HepG2 (cell line): ENCODE measurements at regions not wholly inside any gene's neighbourhood (a gene's known extent, or its start where the extent isn't known, plus 50 kb on each side); places are given as distances from the start of the nearest gene placed in this dataset.

Experiments
- ATAC-seq: fragments of 200-7000 bp; cut with Tn5 transposase; 3 replicates; pipeline ENCODE4 v1.9.1; 2020; ENCODE audit warnings: mild to moderate bottlenecking, moderate library complexity
- BruUV-seq: library from RNA; stranded (reverse); fragments of 400-500 nt; replicated peaks from 2 replicates; lab custom pipeline; 2021; lab: Mats Ljungman, UMichigan
- CTCF ChIA-PET: fragments of 300-600 bp; formaldehyde crosslinking; extraction: SDS; loops from one replicate; lab custom pipeline; 2021; ENCODE audit warnings: low total read pairs, inconsistent platforms, low intra/inter-chr PET ratio; lab: Yijun Ruan, JAX
- POLR2A ChIA-PET: fragments of 350-600 bp; sonication (Branson Sonifier 250); formaldehyde crosslinking; loops from one replicate; lab custom pipeline; 2020; ENCODE audit warnings: antibody characterized with exemption, inconsistent platforms; lab: Yijun Ruan, JAX
- DNase-seq: peaks from one replicate; pipeline ENCODE4 v3.0.0-alpha.2; 2015; ENCODE audit warnings: low spot score
- FAIRE-seq: peaks from 3 replicates; lab custom pipeline; 2011; peaks lifted over from hg19 to GRCh38; lab: Jason Lieb, UNC
- H2AFZ ChIP-seq: one replicate; pipeline ENCODE4 v1.6.1; 2011; ENCODE audit warnings: low read length, inconsistent platforms
- H3K27ac ChIP-seq: fragments of 300-600 bp; 3 replicates; pipeline ENCODE4 v1.8.0; 2011; ENCODE audit warnings: mixed run types, mild to moderate bottlenecking, mixed read lengths, low read length, inconsistent platforms; ENCODE audit not compliant: insufficient read depth; ENCODE audit errors: extremely low read length
- H3K27me3 ChIP-seq, 2 experiments: fragments of 200-600 bp in 1 of 2; 2 replicates in 1 of 2; 3 replicates in 1 of 2; pipeline versions ENCODE4 v1.6.0 to v1.8.0; 2011; ENCODE audit warnings: low read length in 2 of 2, mild to moderate bottlenecking in 2 of 2, moderate library complexity in 2 of 2, inconsistent platforms in 1 of 2; ENCODE audit not compliant: insufficient read depth in 2 of 2, control insufficient read depth in 1 of 2
- H3K36me3 ChIP-seq, 2 experiments: fragments of 200-600 bp in 1 of 2; replicated peaks in 1 of 2; 2 replicates in 1 of 2; 3 replicates in 1 of 2; pipeline versions ENCODE4 v1.5.1 to v1.8.0; 2011; ENCODE audit warnings: low read length in 2 of 2, inconsistent platforms in 1 of 2; ENCODE audit not compliant: insufficient read depth in 2 of 2, control insufficient read depth in 1 of 2
- H3K4me1 ChIP-seq: 2 replicates; pipeline ENCODE4 v1.5.1; 2012; ENCODE audit warnings: low read length, inconsistent platforms; ENCODE audit not compliant: insufficient read depth
- H3K4me2 ChIP-seq: 2 replicates; pipeline ENCODE4 v1.6.0; 2011; ENCODE audit warnings: low read depth, low read length, inconsistent platforms
- H3K4me3 ChIP-seq, 3 experiments: fragments of 200-600 bp in 1 of 3; sonication (generic), shearing (Covaris generic) in 1 of 3; replicated peaks in 1 of 3; 2 replicates each; pipeline ENCODE4 v1.5.1; 2011 to 2016; ENCODE audit warnings: low read length in 3 of 3, inconsistent platforms in 2 of 3, low read depth in 2 of 3, mild to moderate bottlenecking in 2 of 3, control low read depth in 1 of 3, mixed read lengths in 1 of 3; ENCODE audit not compliant: insufficient read depth in 1 of 3
- H3K79me2 ChIP-seq: one replicate; pipeline ENCODE4 v1.6.1; 2011; ENCODE audit warnings: low read length, inconsistent platforms; ENCODE audit not compliant: insufficient read depth
- H3K9ac ChIP-seq: 2 replicates; pipeline ENCODE4 v1.6.0; 2011; ENCODE audit warnings: mild to moderate bottlenecking, low read depth, low read length, inconsistent platforms; ENCODE audit not compliant: insufficient read depth
- H3K9me3 ChIP-seq: 2 replicates; pipeline ENCODE4 v1.5.1; 2012; ENCODE audit warnings: mild to moderate bottlenecking, low read length
- H4K20me1 ChIP-seq: 2 replicates; pipeline ENCODE4 v1.6.0; 2011; ENCODE audit warnings: inconsistent platforms, mild to moderate bottlenecking, low read length, moderate library complexity; ENCODE audit not compliant: insufficient read depth
- ARNTL ChIP-seq: sonication (generic); formaldehyde crosslinking; IDR thresholded peaks from 2 replicates; pipeline ENCODE4 v1.4.0; 2020; ENCODE audit warnings: mild to moderate bottlenecking, missing genetic modification reagents
- BRCA1 ChIP-seq: sonication (generic); formaldehyde crosslinking; IDR thresholded peaks from 2 replicates; pipeline ENCODE4 v1.4.0; 2020; ENCODE audit warnings: missing genetic modification reagents
- FLYWCH1 ChIP-seq: sonication (generic); formaldehyde crosslinking; IDR thresholded peaks from 2 replicates; pipeline ENCODE4 v1.8.1; 2023; ENCODE audit warnings: mild to moderate bottlenecking, missing genetic modification reagents
- FOXK2 ChIP-seq: fragments of 450-650 bp; IDR thresholded peaks from 2 replicates; pipeline ENCODE4 v1.6.1; 2016
- HNF1A ChIP-seq, 2 experiments: sonication (generic) in 1 of 2; formaldehyde crosslinking in 1 of 2; IDR thresholded peaks; 2 replicates each; pipeline versions ENCODE4 v1.4.0 to v1.6.1; 2016 to 2020; ENCODE audit warnings: borderline replicate concordance in 1 of 2, low read depth in 1 of 2, mild to moderate bottlenecking in 1 of 2, missing genetic modification reagents in 1 of 2
- HNRNPLL ChIP-seq: fragments of 200-400 bp; formaldehyde crosslinking; IDR thresholded peaks from 2 replicates; pipeline ENCODE4 v1.6.1; 2017; ENCODE audit warnings: mild to moderate bottlenecking, low read depth, low read length; ENCODE audit not compliant: poor library complexity, severe bottlenecking
- KLF16 ChIP-seq, 2 experiments: sonication (generic) in 1 of 2; formaldehyde crosslinking in 1 of 2; IDR thresholded peaks; 2 replicates each; pipeline versions ENCODE4 v1.6.1 to v1.8.0; 2016 to 2023; ENCODE audit warnings: missing genetic modification reagents in 2 of 2, missing compliant biosample characterization in 1 of 2
- NR1H2 ChIP-seq: sonication (generic); formaldehyde crosslinking; IDR thresholded peaks from 2 replicates; pipeline ENCODE4 v1.8.1; 2022; ENCODE audit warnings: low read depth, missing genetic modification reagents, borderline replicate concordance
- NR2F2 ChIP-seq: IDR thresholded peaks from 2 replicates; pipeline ENCODE4 v1.6.1; 2012; ENCODE audit warnings: low read depth, inconsistent platforms, borderline replicate concordance
- SP140L ChIP-seq: sonication (generic); formaldehyde crosslinking; IDR thresholded peaks from 2 replicates; pipeline ENCODE4 v1.4.0; 2020; ENCODE audit warnings: missing genetic modification reagents, borderline replicate concordance
- ZNF160 ChIP-seq: sonication (generic); formaldehyde crosslinking; IDR thresholded peaks from 2 replicates; pipeline ENCODE4 v1.8.0; 2022; ENCODE audit warnings: mild to moderate bottlenecking, inconsistent platforms, missing genetic modification reagents
- ZNF431 ChIP-seq: sonication (generic); formaldehyde crosslinking; IDR thresholded peaks from 2 replicates; pipeline ENCODE4 v1.9.0; 2022; ENCODE audit warnings: missing genetic modification reagents, low read depth, mild to moderate bottlenecking, borderline replicate concordance
- ZNF451 ChIP-seq: sonication (generic); formaldehyde crosslinking; IDR thresholded peaks from 2 replicates; pipeline ENCODE4 v1.5.0; 2020; ENCODE audit warnings: mild to moderate bottlenecking, missing genetic modification reagents
- WGBS: methylation state at CpG from one replicate; pipeline ENCODE4 v1.1.6; 2017; ENCODE audit warnings: low lambda C conversion rate; 5-methylcytosine and 5-hydroxymethylcytosine counted together
- in situ Hi-C: cut with HindIII; loops from 2 replicates; pipeline ENCODE4 v1.10.0; 2017; ENCODE audit warnings: low pct_unique_long_range_greater_than_20kb; ENCODE audit not compliant: extremely low pct_ligation_motif_present
- intact Hi-C: fragments of 100-400 bp; cut with micrococcal nuclease; formaldehyde crosslinking; loops from one replicate; pipeline ENCODE4 v1.10.0; 2022; ENCODE audit not compliant: unreplicated experiment
- TF ChIP-seq, protein P1 (sequence below): sonication (generic); formaldehyde crosslinking; IDR thresholded peaks from 2 replicates; pipeline ENCODE4 v1.4.0; 2020; ENCODE audit warnings: missing genetic modification reagents
- TF ChIP-seq, protein P2 (sequence below): IDR thresholded peaks from 2 replicates; pipeline ENCODE4 v1.6.1; 2016; ENCODE audit warnings: missing biosample characterization, missing genetic modification reagents, low read depth

DNA sequence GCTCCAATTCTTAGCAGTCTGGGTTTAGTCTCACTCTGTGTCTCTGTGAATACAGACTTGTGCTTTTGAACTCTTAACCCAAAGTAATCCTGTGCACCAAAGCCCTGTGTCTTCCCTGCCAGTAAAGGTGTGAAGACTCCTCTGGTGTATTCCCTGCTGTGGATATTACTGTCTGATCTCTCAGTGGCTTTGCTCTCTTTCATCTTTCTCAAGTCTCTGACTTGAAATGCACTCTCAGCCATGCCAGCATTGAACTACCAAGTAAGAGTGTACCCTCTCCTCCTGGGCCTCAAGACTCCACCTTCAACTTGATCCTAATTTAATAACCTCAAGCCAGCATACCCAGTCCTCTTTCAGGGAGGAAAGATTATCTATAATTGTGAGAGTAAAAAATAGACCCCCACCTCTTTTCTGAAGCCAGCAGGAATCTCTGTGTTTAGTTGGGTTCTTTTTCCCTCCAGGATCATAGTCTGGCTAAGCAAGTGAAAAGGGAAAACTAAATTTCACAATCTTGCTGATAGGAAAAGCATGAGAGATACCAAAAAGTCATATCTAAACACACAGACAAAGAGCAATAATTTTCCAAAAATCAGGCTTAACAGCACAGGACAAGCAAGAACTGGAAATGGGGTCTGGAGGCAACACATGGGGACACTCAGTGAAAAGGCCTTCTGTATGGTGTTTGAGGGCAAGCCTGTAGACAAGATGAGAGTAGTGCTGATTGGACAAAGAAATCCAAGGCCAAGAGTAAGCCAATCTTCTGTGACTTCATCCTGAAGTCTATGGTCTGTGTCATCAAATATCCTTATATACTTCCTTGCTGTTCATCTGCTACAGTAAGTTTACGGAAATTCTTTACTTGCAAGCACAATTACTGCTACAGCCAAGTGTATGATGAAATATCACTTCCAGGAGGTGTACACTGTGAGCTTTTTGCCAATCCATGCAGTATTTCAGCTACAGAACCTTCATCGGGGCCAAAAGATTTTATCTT, 296.1 kb upstream of the TGFBR2 start (continued):
- TF ChIP-seq HNRNPLL (no peak), ARNTL (CRISPR knock-in tag) (no peak)
- TF ChIP-seq, protein P1, sequence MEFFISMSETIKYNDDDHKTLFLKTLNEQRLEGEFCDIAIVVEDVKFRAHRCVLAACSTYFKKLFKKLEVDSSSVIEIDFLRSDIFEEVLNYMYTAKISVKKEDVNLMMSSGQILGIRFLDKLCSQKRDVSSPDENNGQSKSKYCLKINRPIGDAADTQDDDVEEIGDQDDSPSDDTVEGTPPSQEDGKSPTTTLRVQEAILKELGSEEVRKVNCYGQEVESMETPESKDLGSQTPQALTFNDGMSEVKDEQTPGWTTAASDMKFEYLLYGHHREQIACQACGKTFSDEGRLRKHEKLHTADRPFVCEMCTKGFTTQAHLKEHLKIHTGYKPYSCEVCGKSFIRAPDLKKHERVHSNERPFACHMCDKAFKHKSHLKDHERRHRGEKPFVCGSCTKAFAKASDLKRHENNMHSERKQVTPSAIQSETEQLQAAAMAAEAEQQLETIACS: no peak
- TF ChIP-seq, protein P2, sequence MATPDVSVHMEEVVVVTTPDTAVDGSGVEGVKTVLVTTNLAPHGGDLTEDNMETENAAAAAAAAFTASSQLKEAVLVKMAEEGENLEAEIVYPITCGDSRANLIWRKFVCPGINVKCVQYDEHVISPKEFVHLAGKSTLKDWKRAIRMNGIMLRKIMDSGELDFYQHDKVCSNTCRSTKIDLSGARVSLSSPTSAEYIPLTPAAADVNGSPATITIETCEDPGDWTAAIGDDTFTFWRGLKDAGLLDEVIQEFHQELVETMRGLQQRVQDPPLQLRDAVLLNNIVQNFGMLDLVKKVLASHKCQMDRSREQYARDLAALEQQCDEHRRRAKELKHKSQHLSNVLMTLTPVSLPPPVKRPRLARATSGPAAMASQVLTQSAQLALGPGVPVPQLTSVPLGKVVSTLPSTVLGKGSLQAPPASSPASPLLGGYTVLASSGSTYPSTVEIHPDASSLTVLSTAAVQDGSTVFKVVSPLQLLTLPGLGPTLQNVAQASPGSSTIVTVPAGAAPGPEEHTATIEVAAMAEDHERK (CRISPR knock-in tag): no peak

DNA sequence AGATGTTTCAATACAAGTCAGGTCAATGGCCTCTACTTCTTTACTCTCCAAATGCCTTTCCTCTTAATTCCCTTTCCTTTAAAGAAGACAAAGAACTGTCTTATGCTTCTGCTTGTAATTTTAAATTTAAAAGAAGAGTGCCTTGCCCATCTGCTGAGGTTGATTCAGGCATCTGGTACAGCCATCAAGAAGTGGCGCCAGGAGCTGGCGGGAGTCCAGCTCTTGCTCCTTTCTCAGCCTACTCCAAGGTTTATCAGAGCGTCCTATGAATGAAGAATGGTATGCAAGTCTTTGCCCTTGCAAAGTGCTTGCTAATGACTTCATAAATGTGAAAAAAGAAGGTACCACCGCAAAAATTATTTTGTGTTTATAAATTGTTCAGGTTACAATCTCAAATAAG, 294.6 kb upstream of the TGFBR2 start:
- intact Hi-C loops: no loop called here
- Histone ChIP-seq H2AFZ (no peak overlapping the region), H3K4me3 (no peak overlapping the region), H3K9ac (no peak overlapping the region), H3K27ac (no peak overlapping the region), H3K9me3 (peaks cover 7% of the 10 kb centered on the region), H3K79me2 (no peaks in the 10 kb centered on the region), H3K36me3 (no peaks in the 10 kb centered on the region), H3K4me1 (no peaks in the 10 kb centered on the region), H3K4me2 (no peak overlapping the region), H4K20me1 (no peaks in the 10 kb centered on the region), H3K27me3 (no peaks in the 10 kb centered on the region)
- ChIA-PET CTCF (no interaction called here), POLR2A (no interaction called here)
- FAIRE-seq (no peak), DNase-seq (no peak), ATAC-seq (no peak)
- TF ChIP-seq FOXK2 (no peak), HNF1A (IDR thresholded peaks at IDR 0.05; ENCODE audit: low read depth) (no peak), HNF1A (CRISPR knock-in tag; IDR thresholded peaks at IDR 0.05; ENCODE audit: borderline replicate concordance) (no peak), NR2F2 (no peak), FLYWCH1 (no peak), ZNF451 (CRISPR knock-in tag) (no peak), KLF16 (CRISPR knock-in tag; IDR thresholded peaks at IDR 0.05) (no peak), NR1H2 (CRISPR knock-in tag) (no peak), BRCA1 (CRISPR knock-in tag) (no peak), ZNF160 (CRISPR knock-in tag) (no peak), ZNF431 (CRISPR knock-in tag) (no peak), SP140L (CRISPR knock-in tag) (no peak)
- WGBS: 93% methylated on average over 4 of the region's 4 CpGs
- no TSS peak for BruUV-seq
- in situ Hi-C loops: no loop called here
